BLaER1 (cell line): ENCODE measurements at regions not wholly inside any gene's neighbourhood (a gene's known extent, or its start where the extent isn't known, plus 50 kb on each side); places are given as distances from the start of the nearest gene placed in this dataset.

Experiments used
- H3K27ac ChIP-seq: shearing (Covaris generic); formaldehyde crosslinking; 2 replicates; pipeline ENCODE4 v1.8.1; 2022
- H3K27me3 ChIP-seq: shearing (Covaris generic); formaldehyde crosslinking; 2 replicates; pipeline ENCODE4 v1.8.1; 2022
- H3K36me3 ChIP-seq: shearing (Covaris generic); formaldehyde crosslinking; 2 replicates; pipeline ENCODE4 v1.8.1; 2022
- H3K4me1 ChIP-seq: shearing (Covaris generic); formaldehyde crosslinking; 2 replicates; pipeline ENCODE4 v1.8.1; 2022
- H3K4me2 ChIP-seq: shearing (Covaris generic); formaldehyde crosslinking; 2 replicates; pipeline ENCODE4 v1.8.1; 2022
- H3K4me3 ChIP-seq: shearing (Covaris generic); formaldehyde crosslinking; 2 replicates; pipeline ENCODE4 v1.8.1; 2022
- H3K9ac ChIP-seq: shearing (Covaris generic); formaldehyde crosslinking; 2 replicates; pipeline ENCODE4 v1.8.1; 2022
- H3K9me3 ChIP-seq: shearing (Covaris generic); formaldehyde crosslinking; 2 replicates; pipeline ENCODE4 v1.8.1; 2022
- H4K20me1 ChIP-seq: shearing (Covaris generic); formaldehyde crosslinking; 2 replicates; pipeline ENCODE4 v1.8.1; 2022
- Cebpa-rat ChIP-seq: shearing (Covaris generic); IDR thresholded peaks from 2 replicates; pipeline ENCODE4 v1.8.1; 2022

- Histone ChIP-seq H3K4me2 (no peak overlapping the region), H3K27ac (no peak overlapping the region), H3K36me3 (no peaks in the 10 kb centered on the region), H3K9ac (no peak overlapping the region), H4K20me1 (no peaks in the 10 kb centered on the region), H3K27me3 (no peaks in the 10 kb centered on the region), H3K4me3 (no peak overlapping the region), H3K4me1 (no peaks in the 10 kb centered on the region), H3K9me3 (no peaks in the 10 kb centered on the region)
- no peak for TF ChIP-seq Cebpa-rat
These were observed 159.7 kb upstream of the MBNL1 start for GRCh38 chr3:152109038-152109437.

- no peaks in the 10 kb centered on the region for H3K27me3 ChIP-seq
- no peaks in the 10 kb centered on the region for H3K9me3 ChIP-seq
These were observed 155.3 kb upstream of the MBNL1 start for GRCh38 chr3:152113413-152113812.

GRCh38 chr3:152113992-152114651 lies 154.6 kb upstream of the MBNL1 start:
- Histone ChIP-seq H3K9me3 (no peaks in the 10 kb centered on the region), H3K4me1 (no peaks in the 10 kb centered on the region), H3K27me3 (no peaks in the 10 kb centered on the region), H3K4me2 (no peak overlapping the region), H3K27ac (no peak overlapping the region), H3K9ac (no peak overlapping the region), H4K20me1 (no peaks in the 10 kb centered on the region), H3K4me3 (no peak overlapping the region), H3K36me3 (no peaks in the 10 kb centered on the region)
- no peak for TF ChIP-seq Cebpa-rat

More at GRCh38 chr3:152113413-152113812, 155.3 kb upstream of the MBNL1 start:
- Histone ChIP-seq H3K9ac (no peak overlapping the region), H3K4me2 (no peak overlapping the region), H4K20me1 (no peaks in the 10 kb centered on the region), H3K27ac (no peak overlapping the region), H3K4me3 (no peak overlapping the region), H3K36me3 (no peaks in the 10 kb centered on the region), H3K4me1 (no peaks in the 10 kb centered on the region)
- TF ChIP-seq Cebpa-rat: no peak

- Histone ChIP-seq H3K9ac (no peak overlapping the region), H3K4me2 (no peak overlapping the region), H3K4me3 (no peak overlapping the region), H3K27ac (no peak overlapping the region), H3K36me3 (no peaks in the 10 kb centered on the region), H3K9me3 (no peaks in the 10 kb centered on the region), H4K20me1 (no peaks in the 10 kb centered on the region), H3K4me1 (no peaks in the 10 kb centered on the region), H3K27me3 (no peaks in the 10 kb centered on the region)
- no peak for TF ChIP-seq Cebpa-rat
These were observed 148.0 kb upstream of the MBNL1 start for GRCh38 chr3:152120601-152121269.

GRCh38 chr3:152121270-152121636 lies 147.5 kb upstream of the MBNL1 start:
- Histone ChIP-seq H4K20me1 (no peaks in the 10 kb centered on the region), H3K4me1 (no peaks in the 10 kb centered on the region), H3K9me3 (no peaks in the 10 kb centered on the region), H3K4me2 (no peak overlapping the region), H3K27ac (no peak overlapping the region), H3K4me3 (no peak overlapping the region), H3K9ac (no peak overlapping the region), H3K27me3 (no peaks in the 10 kb centered on the region), H3K36me3 (no peaks in the 10 kb centered on the region)
- no peak for TF ChIP-seq Cebpa-rat

- Histone ChIP-seq H4K20me1 (no peaks in the 10 kb centered on the region), H3K36me3 (no peaks in the 10 kb centered on the region), H3K9me3 (no peaks in the 10 kb centered on the region), H3K9ac (no peak overlapping the region), H3K4me3 (no peak overlapping the region), H3K4me1 (no peaks in the 10 kb centered on the region), H3K27me3 (no peaks in the 10 kb centered on the region), H3K4me2 (no peak overlapping the region), H3K27ac (no peak overlapping the region)
- no peak for TF ChIP-seq Cebpa-rat
These were observed 145.9 kb upstream of the MBNL1 start for GRCh38 chr3:152122851-152123250.

GRCh38 chr3:152123457-152123856 lies 145.3 kb upstream of the MBNL1 start:
- Histone ChIP-seq H3K27me3 (no peaks in the 10 kb centered on the region), H3K4me2 (no peak overlapping the region), H3K4me1 (no peaks in the 10 kb centered on the region), H4K20me1 (no peaks in the 10 kb centered on the region), H3K9me3 (no peaks in the 10 kb centered on the region), H3K27ac (no peak overlapping the region), H3K36me3 (no peaks in the 10 kb centered on the region), H3K9ac (no peak overlapping the region), H3K4me3 (no peak overlapping the region)
- TF ChIP-seq Cebpa-rat: no peak

- no peak for TF ChIP-seq Cebpa-rat
- no peak overlapping the region for H3K4me2 ChIP-seq
- no peaks in the 10 kb centered on the region for H3K36me3 ChIP-seq
- no peaks in the 10 kb centered on the region for H3K4me1 ChIP-seq
- no peaks in the 10 kb centered on the region for H4K20me1 ChIP-seq
- H3K27ac ChIP-seq: no peak overlapping the region
- no peak overlapping the region for H3K9ac ChIP-seq
- no peak overlapping the region for H3K4me3 ChIP-seq
- no peaks in the 10 kb centered on the region for H3K9me3 ChIP-seq
- H3K27me3 ChIP-seq: no peaks in the 10 kb centered on the region
These were observed 142.5 kb upstream of the MBNL1 start for GRCh38 chr3:152126260-152126659.

GRCh38 chr3:152127058-152127457 lies 141.7 kb upstream of the MBNL1 start:
- H4K20me1 ChIP-seq: no peaks in the 10 kb centered on the region
- H3K36me3 ChIP-seq: no peaks in the 10 kb centered on the region
- no peak for TF ChIP-seq Cebpa-rat
- no peaks in the 10 kb centered on the region for H3K27me3 ChIP-seq
- H3K9ac ChIP-seq: no peak overlapping the region
- no peaks in the 10 kb centered on the region for H3K4me1 ChIP-seq
- no peaks in the 10 kb centered on the region for H3K9me3 ChIP-seq
- no peak overlapping the region for H3K4me3 ChIP-seq
- H3K27ac ChIP-seq: no peak overlapping the region
- no peak overlapping the region for H3K4me2 ChIP-seq

- Histone ChIP-seq H3K9me3 (no peaks in the 10 kb centered on the region), H4K20me1 (no peaks in the 10 kb centered on the region), H3K4me3 (no peak overlapping the region), H3K9ac (no peak overlapping the region), H3K36me3 (no peaks in the 10 kb centered on the region), H3K4me2 (no peak overlapping the region), H3K27ac (no peak overlapping the region), H3K27me3 (no peaks in the 10 kb centered on the region), H3K4me1 (no peaks in the 10 kb centered on the region)
- no peak for TF ChIP-seq Cebpa-rat
These were observed 140.4 kb upstream of the MBNL1 start for GRCh38 chr3:152128356-152128755.

- no peak overlapping the region for H3K9ac ChIP-seq
- H4K20me1 ChIP-seq: no peaks in the 10 kb centered on the region
- no peaks in the 10 kb centered on the region for H3K36me3 ChIP-seq
- no peaks in the 10 kb centered on the region for H3K27me3 ChIP-seq
- H3K27ac ChIP-seq: no peak overlapping the region
- H3K4me1 ChIP-seq: peaks cover 8% of the 10 kb centered on the region
- no peak overlapping the region for H3K4me3 ChIP-seq
- no peak for TF ChIP-seq Cebpa-rat
- no peak overlapping the region for H3K4me2 ChIP-seq
- no peaks in the 10 kb centered on the region for H3K9me3 ChIP-seq
These were observed 129.1 kb upstream of the MBNL1 start for GRCh38 chr3:152139651-152140050.
